ENCODE measurements at regions not wholly inside any gene's neighbourhood (a gene's known extent, or its start where the extent isn't known, plus 50 kb on each side); places are given as distances from the start of the nearest gene placed in this dataset.

GRCh38 chr13:27673911-27674310, 52.2 kb downstream of the POLR1D start:
- ChIA-PET SMC1A (ENCODE audit: uncharacterized antibody, unreplicated experiment) (no interaction called here), POLR2A (no interaction called here), CTCF (no interaction called here), RAD21 (ENCODE audit: unreplicated experiment) (interaction anchor here (0.6 kb wide), 1 partner anchor 10 kb away, joined by 4 read pairs; no protein-coding TSS in a partner anchor)
- no peaks in the 10 kb centered on the region for H3K36me3 ChIP-seq (ENCODE audit: control insufficient read depth in 2 of 2, insufficient read depth in 2 of 2, low read length in 1 of 2)
- in situ Hi-C loops (cut with MboI) (no loop called here), intact Hi-C loops (cut with micrococcal nuclease; ENCODE audit: unreplicated experiment) (no loop called here)
- BruUV-seq (replicated peaks) = no TSS peak
- TF ChIP-seq ATF3 (IDR thresholded peaks at IDR 0.05; ENCODE audit: borderline replicate concordance, extremely low read depth, low read depth, low read length) = no peak
- no peak for TF ChIP-seq ZNF24 (IDR thresholded peaks at IDR 0.05)
- no peak for TF ChIP-seq PRDM15 (CRISPR knock-in tag; IDR thresholded peaks at IDR 0.05)
- TF ChIP-seq BACH1 (IDR thresholded peaks at IDR 0.05; ENCODE audit: borderline replicate concordance) = no peak
- TF ChIP-seq USF2 (IDR thresholded peaks at IDR 0.05; ENCODE audit: borderline replicate concordance, low read depth, low read length) = no peak
- no peak for TF ChIP-seq PBX3 (IDR thresholded peaks at IDR 0.05; ENCODE audit: insufficient replicate concordance, low read depth, low read length)
- no peak for TF ChIP-seq RBBP5 (conservative IDR thresholded peaks at IDR 0.05)
- TF ChIP-seq ZBTB40 (IDR thresholded peaks at IDR 0.05; ENCODE audit: borderline replicate concordance) = no peak
- TF ChIP-seq NBN (IDR thresholded peaks at IDR 0.05) = no peak
- TF ChIP-seq ESRRA (IDR thresholded peaks at IDR 0.05; ENCODE audit: low read length) = no peak
- TF ChIP-seq POLR2A (IDR thresholded peaks at IDR 0.05; ENCODE audit: low read depth, low read length) = no peak
- TF ChIP-seq MYC (IDR thresholded peaks at IDR 0.05; ENCODE audit: insufficient read depth, insufficient read length, insufficient replicate concordance, low read length, severe bottlenecking) = no peak
- no peak for TF ChIP-seq SREBF1 (IDR thresholded peaks at IDR 0.05; ENCODE audit: low read length)
- no peaks in the 10 kb centered on the region for H3K79me2 ChIP-seq (ENCODE audit: control insufficient read depth, insufficient read depth, low read length)
- ATAC-seq (no peak), FAIRE-seq (no peak), DNase-seq (ENCODE audit: low read depth, low spot score) (no peak)
- H3K27ac ChIP-seq (ENCODE audit: control insufficient read depth, insufficient read depth) = no peak overlapping the region
- no peaks in the 10 kb centered on the region for H4K20me1 ChIP-seq (ENCODE audit: control insufficient read depth, insufficient read depth)
- no peak overlapping the region for H2AFZ ChIP-seq (ENCODE audit: control insufficient read depth, low read depth, low read length)
- 71% methylated on average over 1 of the region's 1 CpG for WGBS (ENCODE audit: insufficient coverage, insufficient replicate concordance, low lambda C conversion rate, missing lambda C conversion rate)
- no peak overlapping the region for H3K4me2 ChIP-seq (ENCODE audit: control insufficient read depth, insufficient read depth)
- no peaks in the 10 kb centered on the region for H3K9me3 ChIP-seq (replicated peaks; ENCODE audit: control insufficient read depth, insufficient read depth, low read length)
- H3K27me3 ChIP-seq (replicated peaks in 1 of 2; ENCODE audit: control insufficient read depth in 2 of 2, insufficient read depth in 2 of 2, low read length in 1 of 2) = no peaks in the 10 kb centered on the region
- H3K4me1 ChIP-seq (ENCODE audit: control insufficient read depth, insufficient read depth, low read length) = no peaks in the 10 kb centered on the region
- H3K4me3 ChIP-seq = no peak overlapping the region
- no peak overlapping the region for H3K9ac ChIP-seq (ENCODE audit: control insufficient read depth, insufficient read depth, low read length)

Data from GM12878 (cell line).